ENCODE measurements at regions not wholly inside any gene's neighbourhood (a gene's known extent, or its start where the extent isn't known, plus 50 kb on each side); places are given as distances from the start of the nearest gene placed in this dataset.

- DNase-seq (ENCODE audit: low spot score) (no peak), ATAC-seq (no peak)
- no peak overlapping the region for H3K27ac ChIP-seq (ENCODE audit: low read depth)
- H3K36me3 Mint-ChIP-seq (ENCODE audit: low read depth), result no peaks in the 10 kb centered on the region
- peaks cover 2% of the 10 kb centered on the region; the same call in 1 of the 3 replicates for H3K4me1 Mint-ChIP-seq
- H3K4me3 Mint-ChIP-seq, result no peak overlapping the region
- H3K27ac Mint-ChIP-seq, result no peak overlapping the region
- no peaks in the 10 kb centered on the region for H3K9me2 ChIP-seq (ENCODE audit: insufficient read depth)
- H2AFZ ChIP-seq, result no peak overlapping the region
- H3K9me3 Mint-ChIP-seq, result no peaks in the 10 kb centered on the region
- no peak overlapping the region for H3K4me3 ChIP-seq
- H3F3A ChIP-seq (replicated peaks; ENCODE audit: low read depth), result no peaks in the 10 kb centered on the region
- H3K36me3 ChIP-seq (ENCODE audit: insufficient read depth), result no peaks in the 10 kb centered on the region
- H3K4me2 ChIP-seq, result no peak overlapping the region
- no peaks in the 10 kb centered on the region for H4K20me1 ChIP-seq (replicated peaks; ENCODE audit: insufficient read depth)
- no peaks in the 10 kb centered on the region for H3K79me2 ChIP-seq (replicated peaks; ENCODE audit: insufficient read depth)
- H3K27me3 ChIP-seq (ENCODE audit: insufficient read depth), result no peaks in the 10 kb centered on the region
- peaks cover 2% of the 10 kb centered on the region for H3K27me3 Mint-ChIP-seq (ENCODE audit: insufficient read depth, low read depth, poor library complexity)
- TF ChIP-seq STAT1 (IDR thresholded peaks at IDR 0.05; ENCODE audit: unreplicated experiment) (no peak), JUNB (IDR thresholded peaks at IDR 0.05; ENCODE audit: unreplicated experiment) (no peak), ZNF462 (CRISPR knock-in tag; IDR thresholded peaks at IDR 0.05) (no peak), REST (IDR thresholded peaks at IDR 0.05; ENCODE audit: unreplicated experiment) (no peak), NANOG (IDR thresholded peaks at IDR 0.05; ENCODE audit: borderline replicate concordance) (no peak), ZNF331 (CRISPR knock-in tag; IDR thresholded peaks at IDR 0.05; ENCODE audit: low read depth) (no peak), CTCF (conservative IDR thresholded peaks at IDR 0.05; ENCODE audit: low read depth in 2 of 2) (no peak), ETS1 (IDR thresholded peaks at IDR 0.05) (no peak), ZNF114 (CRISPR knock-in tag; IDR thresholded peaks at IDR 0.05) (no peak), EZH2 (IDR thresholded peaks at IDR 0.05; ENCODE audit: low read depth, unreplicated experiment) (no peak), EZH2phosphoT487 (IDR thresholded peaks at IDR 0.05; ENCODE audit: unreplicated experiment) (no peak), POLR2AphosphoS5 (IDR thresholded peaks at IDR 0.05; ENCODE audit: low read depth) (no peak), CREB1 (CRISPR knock-in tag; IDR thresholded peaks at IDR 0.05; ENCODE audit: low read depth) (no peak)
- H3K4me1 ChIP-seq (ENCODE audit: insufficient read depth), result no peaks in the 10 kb centered on the region
Measured at GRCh38 chrX:9240956-9241355, 207.0 kb upstream of the FAM9B start.

Measured in GM23338 (cell line).